ENCODE measurements at regions not wholly inside any gene's neighbourhood (a gene's known extent, or its start where the extent isn't known, plus 50 kb on each side); places are given as distances from the start of the nearest gene placed in this dataset.
A peak's percentile ranks its signal among the peaks of the same experiment; 100 is the strongest.

GRCh38 chr2:34003795-34004194 is 404.7 kb upstream of the FAM98A start:
- Histone ChIP-seq H3F3A (ENCODE audit: low read depth) (peaks cover 27% of the 10 kb centered on the region), H3K9me3 (ENCODE audit: low read depth) (no peaks in the 10 kb centered on the region), H2AFZ (replicated peaks) (no peak overlapping the region), H3K27me3 (no peaks in the 10 kb centered on the region), H3K36me3 (no peaks in the 10 kb centered on the region), H3K27ac (no peak overlapping the region), H3K4me1 (peaks cover 35% of the 10 kb centered on the region), H4K20me1 (ENCODE audit: low read depth) (no peaks in the 10 kb centered on the region), H3K79me2 (ENCODE audit: low read depth) (no peaks in the 10 kb centered on the region), H3K9ac (no peak overlapping the region), H3K4me3 (no peak overlapping the region), H3K4me2 (peak overlapping the region; percentile 30)
- no peaks in the 10 kb centered on the region for H3K9me3 Mint-ChIP-seq
- no peaks in the 10 kb centered on the region for H3K27me3 Mint-ChIP-seq (ENCODE audit: insufficient read depth, low read depth)
- no peaks in the 10 kb centered on the region for H3K36me3 Mint-ChIP-seq
- peaks cover 10% of the 10 kb centered on the region for H3K4me1 Mint-ChIP-seq
- peak; percentile 14 for DNase-seq (ENCODE audit: low spot score)
- no peak overlapping the region for H3K27ac Mint-ChIP-seq
- TF ChIP-seq CTCF (IDR thresholded peaks at IDR 0.05) (no peak), EZH2 (IDR thresholded peaks at IDR 0.05) (no peak), EZH2phosphoT487 (IDR thresholded peaks at IDR 0.05) (no peak)
- no peak overlapping the region for H3K4me3 Mint-ChIP-seq

GRCh38 chr2:34001557-34001956 is 402.5 kb upstream of the FAM98A start:
- H3F3A ChIP-seq (ENCODE audit: low read depth) = peaks cover 27% of the 10 kb centered on the region
- Mint-ChIP-seq H3K4me1 (peaks cover 10% of the 10 kb centered on the region), H3K27ac (no peak overlapping the region), H3K4me3 (no peak overlapping the region), H3K9me3 (peaks cover 12% of the 10 kb centered on the region), H3K27me3 (ENCODE audit: insufficient read depth, low read depth) (no peaks in the 10 kb centered on the region), H3K36me3 (no peaks in the 10 kb centered on the region)
- DNase-seq (ENCODE audit: low spot score) = no peak
- no peaks in the 10 kb centered on the region for H3K79me2 ChIP-seq (ENCODE audit: low read depth)
- H3K4me2 ChIP-seq = no peak overlapping the region
- H4K20me1 ChIP-seq (ENCODE audit: low read depth) = no peaks in the 10 kb centered on the region
- H3K27me3 ChIP-seq = no peaks in the 10 kb centered on the region
- no peak overlapping the region for H2AFZ ChIP-seq (replicated peaks)
- H3K9ac ChIP-seq = no peak overlapping the region
- no peak overlapping the region for H3K27ac ChIP-seq
- peaks cover 34% of the 10 kb centered on the region for H3K4me1 ChIP-seq
- peaks cover 1% of the 10 kb centered on the region for H3K9me3 ChIP-seq (ENCODE audit: low read depth)
- no peak overlapping the region for H3K4me3 ChIP-seq
- TF ChIP-seq EZH2 (IDR thresholded peaks at IDR 0.05) (no peak), EZH2phosphoT487 (IDR thresholded peaks at IDR 0.05) (no peak), CTCF (IDR thresholded peaks at IDR 0.05) (no peak)
- H3K36me3 ChIP-seq = peaks cover 2% of the 10 kb centered on the region

DNA sequence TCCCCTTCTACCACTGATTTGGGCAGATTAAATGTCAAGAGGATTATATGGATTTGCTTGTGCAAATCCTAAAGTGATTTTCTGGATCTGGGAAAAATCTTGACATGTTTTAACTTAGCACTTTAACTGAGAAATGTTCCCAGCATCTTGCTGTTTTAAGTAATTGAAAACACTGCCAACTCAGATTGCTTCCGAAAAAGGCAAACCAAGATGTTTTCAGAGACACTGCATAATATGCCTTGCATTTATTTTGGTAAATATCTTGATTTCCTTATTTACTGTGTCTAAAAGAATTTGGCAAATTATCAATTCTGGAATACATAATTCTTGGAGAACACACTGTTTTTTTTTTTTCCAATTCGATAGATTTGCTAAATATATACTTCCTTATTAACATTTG is 385.0 kb upstream of the FAM98A start:
- no peak overlapping the region for H3K27ac Mint-ChIP-seq
- no peaks in the 10 kb centered on the region for H3K9me3 ChIP-seq (ENCODE audit: low read depth)

More for the DNA sequence above, 385.0 kb upstream of the FAM98A start:
- no peaks in the 10 kb centered on the region for H3K36me3 ChIP-seq
- no peaks in the 10 kb centered on the region for H3F3A ChIP-seq (ENCODE audit: low read depth)
- no peaks in the 10 kb centered on the region for H3K79me2 ChIP-seq (ENCODE audit: low read depth)
- peaks cover 11% of the 10 kb centered on the region for H3K4me1 ChIP-seq
- no peaks in the 10 kb centered on the region for H4K20me1 ChIP-seq (ENCODE audit: low read depth)
- H2AFZ ChIP-seq (replicated peaks) = no peak overlapping the region
- H3K4me3 Mint-ChIP-seq = no peak overlapping the region
- H3K4me3 ChIP-seq = no peak overlapping the region
- no peaks in the 10 kb centered on the region for H3K27me3 ChIP-seq
- TF ChIP-seq EZH2 (IDR thresholded peaks at IDR 0.05) (no peak), CTCF (IDR thresholded peaks at IDR 0.05) (no peak), EZH2phosphoT487 (IDR thresholded peaks at IDR 0.05) (no peak)
- no peaks in the 10 kb centered on the region for H3K4me1 Mint-ChIP-seq
- DNase-seq (ENCODE audit: low spot score) = no peak
- H3K36me3 Mint-ChIP-seq = no peaks in the 10 kb centered on the region
- H3K4me2 ChIP-seq = no peak overlapping the region
- H3K9ac ChIP-seq = no peak overlapping the region
- no peaks in the 10 kb centered on the region for H3K27me3 Mint-ChIP-seq (ENCODE audit: insufficient read depth, low read depth)
- H3K9me3 Mint-ChIP-seq = peaks cover 2% of the 10 kb centered on the region
- H3K27ac ChIP-seq = no peak overlapping the region

Data from neural progenitor cell (in vitro differentiated cells).